ENCODE measurements at regions not wholly inside any gene's neighbourhood (a gene's known extent, or its start where the extent isn't known, plus 50 kb on each side); places are given as distances from the start of the nearest gene placed in this dataset.

- TF ChIP-seq ZBTB33 (IDR thresholded peaks at IDR 0.05) (no peak), FOXA2 (IDR thresholded peaks at IDR 0.05) (no peak), RAD21 (IDR thresholded peaks at IDR 0.05) (no peak), NR2F2 (IDR thresholded peaks at IDR 0.05) (no peak), ATF3 (IDR thresholded peaks at IDR 0.05) (no peak), GABPA (IDR thresholded peaks at IDR 0.05 in 1 of 2, conservative IDR thresholded peaks at IDR 0.05 in 1 of 2) (no peak), RXRA (IDR thresholded peaks at IDR 0.05) (no peak), JUND (IDR thresholded peaks at IDR 0.05) (no peak), MAX (IDR thresholded peaks at IDR 0.05) (no peak), YY1 (IDR thresholded peaks at IDR 0.05) (no peak), SP1 (IDR thresholded peaks at IDR 0.05) (no peak), REST (IDR thresholded peaks at IDR 0.05) (no peak)
- Histone ChIP-seq H3K9ac (ENCODE audit: low read depth in 1 of 2, low read length in 2 of 2) (no peak overlapping the region), H3K4me1 (ENCODE audit: control insufficient read depth in 4 of 4, insufficient read depth in 4 of 4, low read length in 3 of 4) (no peaks in the 10 kb centered on the region), H3K4me3 (ENCODE audit: low read depth in 1 of 3, low read length in 3 of 3) (no peak overlapping the region), H3K36me3 (ENCODE audit: control insufficient read depth in 4 of 4, insufficient read depth in 3 of 4, low read depth in 1 of 4, low read length in 3 of 4) (no peaks in the 10 kb centered on the region), H3K27ac (ENCODE audit: low read depth in 1 of 2, low read length in 2 of 2) (no peak overlapping the region), H3K9me3 (ENCODE audit: control insufficient read depth in 4 of 4, low read length in 3 of 4) (peaks cover 0 to 11% (median 5%) of the 10 kb centered on the region in 4 donors), H3K27me3 (ENCODE audit: control insufficient read depth in 4 of 4, insufficient read depth in 4 of 4, low read length in 3 of 4) (peaks cover 0 to 4% (median 0%) of the 10 kb centered on the region in 4 donors)
- DNase-seq (ENCODE audit: low spot score): no peak
- WGBS: 84% methylated on average over 5 of the region's 5 CpGs
Measured at GRCh38 chr2:2919026-2919425, 458.6 kb downstream of the EIPR1 start.

- Histone ChIP-seq H3K27me3 (ENCODE audit: control insufficient read depth in 4 of 4, insufficient read depth in 4 of 4, low read length in 3 of 4) (no peaks in the 10 kb centered on the region), H3K36me3 (ENCODE audit: control insufficient read depth in 4 of 4, insufficient read depth in 3 of 4, low read depth in 1 of 4, low read length in 3 of 4) (no peaks in the 10 kb centered on the region), H3K27ac (ENCODE audit: low read depth in 1 of 2, low read length in 2 of 2) (no peak overlapping the region), H3K4me3 (ENCODE audit: low read depth in 1 of 3, low read length in 3 of 3) (no peak overlapping the region), H3K9ac (ENCODE audit: low read depth in 1 of 2, low read length in 2 of 2) (no peak overlapping the region), H3K9me3 (ENCODE audit: control insufficient read depth in 4 of 4, low read length in 3 of 4) (peaks cover 0 to 11% (median 3%) of the 10 kb centered on the region in 4 donors), H3K4me1 (ENCODE audit: control insufficient read depth in 4 of 4, insufficient read depth in 4 of 4, low read length in 3 of 4) (no peaks in the 10 kb centered on the region)
- no peak for TF ChIP-seq HNF4A (conservative IDR thresholded peaks at IDR 0.05)
- no peak for TF ChIP-seq TAF1 (conservative IDR thresholded peaks at IDR 0.05)
- TF ChIP-seq NR2F2 (IDR thresholded peaks at IDR 0.05): no peak
- TF ChIP-seq FOXA1 (IDR thresholded peaks at IDR 0.05): no peak
- no peak for TF ChIP-seq RXRA (IDR thresholded peaks at IDR 0.05)
- no peak for TF ChIP-seq YY1 (IDR thresholded peaks at IDR 0.05)
- TF ChIP-seq JUND (IDR thresholded peaks at IDR 0.05): no peak
- no peak for TF ChIP-seq RAD21 (IDR thresholded peaks at IDR 0.05)
- no peak for TF ChIP-seq ATF3 (IDR thresholded peaks at IDR 0.05)
- no peak for TF ChIP-seq HNF4G (IDR thresholded peaks at IDR 0.05)
- TF ChIP-seq MAX (IDR thresholded peaks at IDR 0.05): no peak
- no peak for TF ChIP-seq SP1 (IDR thresholded peaks at IDR 0.05)
- no peak for TF ChIP-seq REST (IDR thresholded peaks at IDR 0.05)
- DNase-seq (ENCODE audit: low spot score): no peak
- 78% methylated on average over 5 of the region's 5 CpGs for WGBS
Measured at GRCh38 chr2:2916621-2917020, 461.0 kb downstream of the EIPR1 start.

Measured in liver (tissue), 7 donors.